GM23338 (cell line): ENCODE measurements at regions not wholly inside any gene's neighbourhood (a gene's known extent, or its start where the extent isn't known, plus 50 kb on each side); places are given as distances from the start of the nearest gene placed in this dataset.
A peak's percentile ranks its signal among the peaks of the same experiment; 100 is the strongest.

Experiments used
- ATAC-seq: fragments of 200-7000 bp; cut with Tn5 transposase; 3 replicates; pipeline ENCODE4 v1.9.1; 2020
- DNase-seq: peaks from one replicate; pipeline ENCODE4 v3.0.0-alpha.2; 2015; ENCODE audit warnings: low spot score
- H2AFZ ChIP-seq: fragments of 200-600 bp; sonication (generic); 2 replicates; pipeline ENCODE4 v1.8.0; 2016; ENCODE audit warnings: antibody characterized with exemption, mild to moderate bottlenecking, moderate library complexity
- H3F3A ChIP-seq: fragments of 200-600 bp; sonication (generic); replicated peaks from 2 replicates; pipeline ENCODE4 v1.8.0; 2017; ENCODE audit warnings: antibody characterized with exemption, mixed run types, low read depth
- H3K27ac ChIP-seq: fragments of 200-600 bp; sonication (generic); 2 replicates; pipeline ENCODE4 v1.6.1; 2016; ENCODE audit warnings: low read depth
- H3K27me3 ChIP-seq: fragments of 200-600 bp; sonication (generic); 2 replicates; pipeline ENCODE4 v1.8.0; 2016; ENCODE audit warnings: mild to moderate bottlenecking, mixed run types, moderate library complexity; ENCODE audit not compliant: insufficient read depth
- H3K36me3 ChIP-seq: fragments of 200-600 bp; sonication (generic); 2 replicates; pipeline ENCODE4 v1.8.0; 2016; ENCODE audit warnings: mild to moderate bottlenecking; ENCODE audit not compliant: insufficient read depth
- H3K4me1 ChIP-seq: fragments of 200-600 bp; sonication (generic); 2 replicates; pipeline ENCODE4 v1.8.0; 2016; ENCODE audit warnings: mild to moderate bottlenecking, moderate library complexity; ENCODE audit not compliant: insufficient read depth
- H3K4me2 ChIP-seq: fragments of 200-600 bp; sonication (generic); 2 replicates; pipeline ENCODE4 v1.7.1; 2017; ENCODE audit warnings: mixed run types
- H3K4me3 ChIP-seq: fragments of 200-600 bp; sonication (generic); 2 replicates; pipeline ENCODE4 v1.6.1; 2016; ENCODE audit warnings: mixed run types
- H3K79me2 ChIP-seq: fragments of 200-600 bp; sonication (generic); replicated peaks from 2 replicates; pipeline ENCODE4 v1.8.0; 2017; ENCODE audit warnings: mild to moderate bottlenecking; ENCODE audit not compliant: insufficient read depth
- H3K9me2 ChIP-seq: fragments of 200-600 bp; sonication (generic); 2 replicates; pipeline ENCODE4 v1.8.0; 2017; ENCODE audit not compliant: insufficient read depth
- H4K20me1 ChIP-seq: fragments of 200-600 bp; sonication (generic); replicated peaks from 2 replicates; pipeline ENCODE4 v1.8.0; 2017; ENCODE audit warnings: mild to moderate bottlenecking; ENCODE audit not compliant: insufficient read depth
- H3K27ac Mint-ChIP-seq: 2 replicates; pipeline ENCODE4 v1.8.0; 2020; ENCODE audit warnings: inconsistent platforms, mild to moderate bottlenecking, moderate library complexity, mixed read lengths
- H3K27me3 Mint-ChIP-seq: 3 replicates; pipeline ENCODE4 v1.8.0; 2022; ENCODE audit warnings: low read depth, mild to moderate bottlenecking, moderate library complexity, mixed read lengths, inconsistent platforms; ENCODE audit not compliant: insufficient read depth, poor library complexity
- H3K36me3 Mint-ChIP-seq: 3 replicates; pipeline ENCODE4 v1.8.0; 2021; ENCODE audit warnings: low read depth, mild to moderate bottlenecking, inconsistent platforms, moderate library complexity, mixed read lengths
- H3K4me1 Mint-ChIP-seq: 3 replicates; pipeline ENCODE4 v1.8.0; 2020; ENCODE audit warnings: mild to moderate bottlenecking, inconsistent platforms, mixed read lengths
- H3K4me3 Mint-ChIP-seq: 3 replicates; pipeline ENCODE4 v1.8.0; 2021; ENCODE audit warnings: moderate library complexity, mild to moderate bottlenecking, inconsistent platforms, mixed read lengths
- H3K9me3 Mint-ChIP-seq: 3 replicates; pipeline ENCODE4 v1.8.0; 2020; ENCODE audit warnings: moderate library complexity, mild to moderate bottlenecking, inconsistent platforms, mixed read lengths
- ETS1 ChIP-seq: IDR thresholded peaks from 2 replicates; pipeline ENCODE4 v1.6.1; 2016; ENCODE audit warnings: antibody characterized with exemption
- EZH2 ChIP-seq: fragments of 200-600 bp; sonication (generic); IDR thresholded peaks from one replicate; pipeline ENCODE4 v1.8.0; 2017; ENCODE audit warnings: antibody characterized with exemption, mild to moderate bottlenecking, low read depth; ENCODE audit not compliant: unreplicated experiment
- REST ChIP-seq: IDR thresholded peaks from one replicate; pipeline ENCODE4 v1.6.1; 2018; ENCODE audit warnings: antibody characterized with exemption; ENCODE audit not compliant: unreplicated experiment
- TF ChIP-seq, protein P1 (sequence below): fragments of 250-450 bp; sonication (Bioruptor Pico); IDR thresholded peaks from 2 replicates; pipeline ENCODE4 v1.5.0; 2020; ENCODE audit warnings: mild to moderate bottlenecking, moderate library complexity

GRCh38 chr6:65933390-65933789, 226.4 kb upstream of the EYS start (continued):
- TF ChIP-seq, protein P1, sequence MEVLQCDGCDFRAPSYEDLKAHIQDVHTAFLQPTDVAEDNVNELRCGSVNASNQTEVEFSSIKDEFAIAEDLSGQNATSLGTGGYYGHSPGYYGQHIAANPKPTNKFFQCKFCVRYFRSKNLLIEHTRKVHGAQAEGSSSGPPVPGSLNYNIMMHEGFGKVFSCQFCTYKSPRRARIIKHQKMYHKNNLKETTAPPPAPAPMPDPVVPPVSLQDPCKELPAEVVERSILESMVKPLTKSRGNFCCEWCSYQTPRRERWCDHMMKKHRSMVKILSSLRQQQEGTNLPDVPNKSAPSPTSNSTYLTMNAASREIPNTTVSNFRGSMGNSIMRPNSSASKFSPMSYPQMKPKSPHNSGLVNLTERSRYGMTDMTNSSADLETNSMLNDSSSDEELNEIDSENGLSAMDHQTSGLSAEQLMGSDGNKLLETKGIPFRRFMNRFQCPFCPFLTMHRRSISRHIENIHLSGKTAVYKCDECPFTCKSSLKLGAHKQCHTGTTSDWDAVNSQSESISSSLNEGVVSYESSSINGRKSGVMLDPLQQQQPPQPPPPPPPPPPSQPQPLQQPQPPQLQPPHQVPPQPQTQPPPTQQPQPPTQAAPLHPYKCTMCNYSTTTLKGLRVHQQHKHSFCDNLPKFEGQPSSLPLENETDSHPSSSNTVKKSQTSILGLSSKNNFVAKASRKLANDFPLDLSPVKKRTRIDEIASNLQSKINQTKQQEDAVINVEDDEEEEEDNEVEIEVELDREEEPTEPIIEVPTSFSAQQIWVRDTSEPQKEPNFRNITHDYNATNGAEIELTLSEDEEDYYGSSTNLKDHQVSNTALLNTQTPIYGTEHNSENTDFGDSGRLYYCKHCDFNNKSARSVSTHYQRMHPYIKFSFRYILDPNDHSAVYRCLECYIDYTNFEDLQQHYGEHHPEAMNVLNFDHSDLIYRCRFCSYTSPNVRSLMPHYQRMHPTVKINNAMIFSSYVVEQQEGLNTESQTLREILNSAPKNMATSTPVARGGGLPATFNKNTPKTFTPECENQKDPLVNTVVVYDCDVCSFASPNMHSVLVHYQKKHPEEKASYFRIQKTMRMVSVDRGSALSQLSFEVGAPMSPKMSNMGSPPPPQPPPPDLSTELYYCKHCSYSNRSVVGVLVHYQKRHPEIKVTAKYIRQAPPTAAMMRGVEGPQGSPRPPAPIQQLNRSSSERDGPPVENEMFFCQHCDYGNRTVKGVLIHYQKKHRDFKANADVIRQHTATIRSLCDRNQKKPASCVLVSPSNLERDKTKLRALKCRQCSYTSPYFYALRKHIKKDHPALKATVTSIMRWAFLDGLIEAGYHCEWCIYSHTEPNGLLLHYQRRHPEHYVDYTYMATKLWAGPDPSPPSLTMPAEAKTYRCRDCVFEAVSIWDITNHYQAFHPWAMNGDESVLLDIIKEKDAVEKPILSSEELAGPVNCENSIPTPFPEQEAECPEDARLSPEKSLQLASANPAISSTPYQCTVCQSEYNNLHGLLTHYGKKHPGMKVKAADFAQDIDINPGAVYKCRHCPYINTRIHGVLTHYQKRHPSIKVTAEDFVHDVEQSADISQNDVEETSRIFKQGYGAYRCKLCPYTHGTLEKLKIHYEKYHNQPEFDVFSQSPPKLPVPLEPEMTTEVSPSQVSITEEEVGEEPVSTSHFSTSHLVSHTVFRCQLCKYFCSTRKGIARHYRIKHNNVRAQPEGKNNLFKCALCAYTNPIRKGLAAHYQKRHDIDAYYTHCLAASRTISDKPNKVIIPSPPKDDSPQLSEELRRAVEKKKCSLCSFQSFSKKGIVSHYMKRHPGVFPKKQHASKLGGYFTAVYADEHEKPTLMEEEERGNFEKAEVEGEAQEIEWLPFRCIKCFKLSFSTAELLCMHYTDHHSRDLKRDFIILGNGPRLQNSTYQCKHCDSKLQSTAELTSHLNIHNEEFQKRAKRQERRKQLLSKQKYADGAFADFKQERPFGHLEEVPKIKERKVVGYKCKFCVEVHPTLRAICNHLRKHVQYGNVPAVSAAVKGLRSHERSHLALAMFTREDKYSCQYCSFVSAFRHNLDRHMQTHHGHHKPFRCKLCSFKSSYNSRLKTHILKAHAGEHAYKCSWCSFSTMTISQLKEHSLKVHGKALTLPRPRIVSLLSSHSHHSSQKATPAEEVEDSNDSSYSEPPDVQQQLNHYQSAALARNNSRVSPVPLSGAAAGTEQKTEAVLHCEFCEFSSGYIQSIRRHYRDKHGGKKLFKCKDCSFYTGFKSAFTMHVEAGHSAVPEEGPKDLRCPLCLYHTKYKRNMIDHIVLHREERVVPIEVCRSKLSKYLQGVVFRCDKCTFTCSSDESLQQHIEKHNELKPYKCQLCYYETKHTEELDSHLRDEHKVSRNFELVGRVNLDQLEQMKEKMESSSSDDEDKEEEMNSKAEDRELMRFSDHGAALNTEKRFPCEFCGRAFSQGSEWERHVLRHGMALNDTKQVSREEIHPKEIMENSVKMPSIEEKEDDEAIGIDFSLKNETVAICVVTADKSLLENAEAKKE (CRISPR knock-in tag): no peak
- TF ChIP-seq EZH2: no peak
- no peak for TF ChIP-seq REST

GRCh38 chr6:65927141-65927540, 220.1 kb upstream of the EYS start:
- H3K36me3 ChIP-seq: no peaks in the 10 kb centered on the region
- no peak for ATAC-seq
- H3K4me2 ChIP-seq: no peak overlapping the region
- TF ChIP-seq, protein P1 (CRISPR knock-in tag): no peak
- no peak for TF ChIP-seq ETS1

More at GRCh38 chr6:65927141-65927540, 220.1 kb upstream of the EYS start:
- H4K20me1 ChIP-seq: no peaks in the 10 kb centered on the region
- Mint-ChIP-seq H3K36me3 (peaks cover 12% of the 10 kb centered on the region), H3K9me3 (peaks cover 29% of the 10 kb centered on the region), H3K27ac (no peak overlapping the region), H3K4me3 (no peak overlapping the region), H3K27me3 (peaks cover 1% of the 10 kb centered on the region), H3K4me1 (peaks cover 3% of the 10 kb centered on the region; the same call in 2 of the 3 replicates)
- H3K79me2 ChIP-seq: no peaks in the 10 kb centered on the region
- H3F3A ChIP-seq: no peaks in the 10 kb centered on the region
- no peak overlapping the region for H3K27ac ChIP-seq
- H3K4me1 ChIP-seq: peaks cover 12% of the 10 kb centered on the region; the same call in 1 of the 2 replicates
- H3K27me3 ChIP-seq: no peaks in the 10 kb centered on the region
- peak overlapping the region; percentile 39; the same call in 1 of the 2 replicates for H2AFZ ChIP-seq
- H3K9me2 ChIP-seq: 0 out of 2 replicates have a peak, but pooled peaks cover 3% of the 10 kb centered on the region
- no peak overlapping the region for H3K4me3 ChIP-seq
- no peak for DNase-seq
